ENCODE measurements at regions not wholly inside any gene's neighbourhood (a gene's known extent, or its start where the extent isn't known, plus 50 kb on each side); places are given as distances from the start of the nearest gene placed in this dataset.

DNA sequence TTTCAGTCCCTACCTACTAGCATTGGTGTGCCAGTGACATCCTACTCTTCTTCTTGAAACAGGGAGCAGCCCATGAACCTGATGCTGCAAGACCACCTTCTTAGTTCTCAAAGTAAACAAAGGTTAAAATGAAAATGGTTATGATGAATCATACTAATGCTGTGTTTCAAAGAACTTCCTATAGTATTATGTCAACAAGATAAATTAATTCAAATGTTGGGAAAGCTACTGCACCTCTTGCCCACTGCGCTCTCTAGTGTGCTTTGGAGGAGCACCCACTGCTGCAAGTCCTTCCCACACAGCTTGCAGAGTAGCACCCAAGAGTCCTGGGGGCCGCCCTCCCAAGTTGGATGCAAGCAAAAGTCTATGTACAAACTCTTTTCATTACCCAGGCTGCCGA, 81.1 kb downstream of the CD200R1L start:
- TF ChIP-seq, protein P1, sequence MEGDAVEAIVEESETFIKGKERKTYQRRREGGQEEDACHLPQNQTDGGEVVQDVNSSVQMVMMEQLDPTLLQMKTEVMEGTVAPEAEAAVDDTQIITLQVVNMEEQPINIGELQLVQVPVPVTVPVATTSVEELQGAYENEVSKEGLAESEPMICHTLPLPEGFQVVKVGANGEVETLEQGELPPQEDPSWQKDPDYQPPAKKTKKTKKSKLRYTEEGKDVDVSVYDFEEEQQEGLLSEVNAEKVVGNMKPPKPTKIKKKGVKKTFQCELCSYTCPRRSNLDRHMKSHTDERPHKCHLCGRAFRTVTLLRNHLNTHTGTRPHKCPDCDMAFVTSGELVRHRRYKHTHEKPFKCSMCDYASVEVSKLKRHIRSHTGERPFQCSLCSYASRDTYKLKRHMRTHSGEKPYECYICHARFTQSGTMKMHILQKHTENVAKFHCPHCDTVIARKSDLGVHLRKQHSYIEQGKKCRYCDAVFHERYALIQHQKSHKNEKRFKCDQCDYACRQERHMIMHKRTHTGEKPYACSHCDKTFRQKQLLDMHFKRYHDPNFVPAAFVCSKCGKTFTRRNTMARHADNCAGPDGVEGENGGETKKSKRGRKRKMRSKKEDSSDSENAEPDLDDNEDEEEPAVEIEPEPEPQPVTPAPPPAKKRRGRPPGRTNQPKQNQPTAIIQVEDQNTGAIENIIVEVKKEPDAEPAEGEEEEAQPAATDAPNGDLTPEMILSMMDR (IDR thresholded peaks at IDR 0.05; ENCODE audit: control extremely low read depth, extremely low read depth, low read depth, missing control alignments) = no peak
- DNase-seq (ENCODE audit: extremely low spot score) = no peak
- ChIA-PET CTCF (interaction anchor here (1.1 to 1.5 kb wide), 3 partner anchors 14 to 214 kb away, joined by 4 to 7 read pairs (median 5); no protein-coding TSS in a partner anchor), POLR2A (no interaction called here)

DNA sequence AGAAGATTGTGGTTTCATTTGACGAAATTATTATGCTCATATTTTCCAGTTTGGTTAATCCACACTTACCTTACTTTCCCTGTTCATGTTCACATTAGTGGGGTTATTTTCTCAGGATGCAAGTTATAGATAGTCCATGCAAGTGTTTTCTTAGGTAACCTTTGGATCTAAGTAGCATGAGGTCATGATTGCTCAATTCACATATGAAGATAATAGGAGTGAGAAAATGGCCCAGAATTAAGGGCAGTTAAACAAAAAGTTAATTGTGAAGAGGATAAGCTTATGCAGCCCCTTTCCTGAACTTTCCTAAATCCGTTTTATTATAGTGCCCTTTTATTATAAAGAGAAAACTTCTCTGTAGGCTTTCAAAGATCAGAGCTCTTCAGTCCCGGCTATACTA, 83.4 kb downstream of the CD200R1L start:
- no peak for DNase-seq (ENCODE audit: extremely low spot score)
- ChIA-PET POLR2A (no interaction called here), CTCF (interaction anchor here (0.8 to 1.0 kb wide), 2 partner anchors 14 to 181 kb away, joined by 3 read pairs; no protein-coding TSS in a partner anchor)
- TF ChIP-seq, protein P1 (IDR thresholded peaks at IDR 0.05; ENCODE audit: control extremely low read depth, extremely low read depth, low read depth, missing control alignments) = no peak

DNA sequence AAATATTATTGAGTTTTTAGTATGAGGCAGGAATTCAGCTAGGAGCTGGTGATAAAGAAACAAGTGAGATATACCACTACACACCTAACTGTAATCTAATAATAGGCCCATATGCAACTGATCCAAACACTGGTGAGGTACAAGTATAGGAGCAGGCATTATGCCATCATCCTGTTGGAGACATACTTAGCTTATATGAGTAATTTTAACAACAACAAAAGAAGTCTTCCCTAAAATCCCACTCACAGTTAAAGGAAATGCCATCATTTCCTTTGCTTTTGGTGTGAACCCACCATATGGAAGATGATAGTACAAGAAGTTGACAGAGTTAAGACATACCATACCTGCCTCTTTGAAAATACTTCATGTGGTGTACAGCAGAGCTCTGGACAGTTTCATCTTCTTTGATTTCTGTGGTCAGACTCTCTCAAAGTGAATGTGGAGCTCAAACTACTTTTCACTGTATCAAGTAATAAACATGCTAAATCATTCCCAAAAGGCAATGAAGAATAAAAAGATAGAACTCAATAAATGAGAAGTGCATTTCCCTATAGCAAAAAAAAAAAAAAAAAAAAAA, 85.5 kb downstream of the CD200R1L start:
- DNase-seq (ENCODE audit: extremely low spot score) = no peak
- ChIA-PET CTCF (interaction anchor here (0.6 to 3.4 kb wide), 9 partner anchors 11 to 274 kb away, joined by 3 to 22 read pairs (median 4); no protein-coding TSS in a partner anchor), POLR2A (interaction anchor here (0.7 kb wide), 1 partner anchor 859 kb away, joined by 8 read pairs; no protein-coding TSS in a partner anchor)
- TF ChIP-seq, protein P1 (IDR thresholded peaks at IDR 0.05; ENCODE audit: control extremely low read depth, extremely low read depth, low read depth, missing control alignments) = no peak

DNA sequence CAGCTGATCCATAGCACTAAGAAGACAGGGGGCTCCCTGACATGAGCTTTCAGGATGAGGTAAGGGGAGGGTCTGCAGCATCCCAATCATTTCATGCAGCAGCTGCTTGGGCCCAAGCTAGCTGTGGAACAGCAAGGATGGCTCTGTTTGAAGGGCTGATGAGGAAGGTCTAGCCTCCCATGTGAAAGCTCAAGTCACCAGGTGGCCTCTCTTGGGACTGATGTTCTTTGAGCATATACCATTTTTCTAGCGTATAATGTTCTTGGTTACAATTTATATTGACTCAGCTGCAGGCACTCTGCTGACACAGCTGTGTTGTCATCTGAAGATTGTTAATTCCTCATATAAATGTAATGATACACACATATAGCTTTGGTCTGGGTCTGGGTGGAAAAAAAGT, 87.0 kb downstream of the CD200R1L start:
- TF ChIP-seq, protein P1 (IDR thresholded peaks at IDR 0.05; ENCODE audit: control extremely low read depth, extremely low read depth, low read depth, missing control alignments) = no peak
- CTCF ChIA-PET = interaction anchor here (0.8 to 3.4 kb wide), 5 partner anchors 9 to 212 kb away, joined by 3 to 22 read pairs (median 4); no protein-coding TSS in a partner anchor
- POLR2A ChIA-PET = no interaction called here
- DNase-seq (ENCODE audit: extremely low spot score) = no peak

DNA sequence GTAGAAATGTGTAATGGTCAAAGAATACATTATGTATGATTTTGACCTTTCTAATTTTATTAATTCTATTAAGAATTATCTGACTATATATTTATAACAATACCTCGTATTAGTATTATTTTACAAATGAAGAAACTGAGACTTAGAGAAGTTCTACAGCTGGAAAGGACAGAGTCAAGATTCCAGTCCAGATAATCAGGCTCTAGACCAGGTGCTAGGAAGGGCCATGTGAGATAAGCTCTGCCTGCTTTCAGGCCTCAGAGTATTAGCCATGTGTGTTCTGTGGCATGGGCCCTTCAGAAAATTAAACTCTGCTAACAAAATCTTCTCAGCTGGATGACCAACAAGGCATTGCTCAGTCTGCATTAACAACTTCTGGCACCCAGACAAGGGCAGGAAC, 87.5 kb downstream of the CD200R1L start:
- ChIA-PET CTCF (interaction anchor here (0.8 to 3.4 kb wide), 4 partner anchors 8 to 213 kb away, joined by 3 to 22 read pairs (median 4); no protein-coding TSS in a partner anchor), POLR2A (no interaction called here)
- TF ChIP-seq, protein P1 (IDR thresholded peaks at IDR 0.05; ENCODE audit: control extremely low read depth, extremely low read depth, low read depth, missing control alignments) = no peak
- no peak for DNase-seq (ENCODE audit: extremely low spot score)

DNA sequence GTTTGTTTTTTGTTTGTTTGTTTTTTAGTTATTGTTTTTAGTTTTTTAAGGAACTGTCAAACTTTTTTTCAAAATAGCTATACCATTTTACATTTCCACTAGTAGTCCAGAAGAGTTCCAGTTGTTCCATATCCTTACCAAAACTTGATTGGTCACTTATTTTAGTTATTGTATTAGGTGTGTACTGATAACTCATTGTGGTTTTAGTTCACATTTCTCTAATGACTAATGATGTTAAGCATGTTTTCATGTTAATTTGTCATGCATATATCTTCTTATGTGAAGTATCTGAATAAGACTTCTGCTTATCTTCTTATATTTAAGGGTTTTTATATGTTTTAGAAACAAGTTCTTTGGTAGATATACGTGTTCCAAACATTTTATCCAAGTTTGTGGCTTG, 89.5 kb downstream of the CD200R1L start:
- CTCF ChIA-PET = no interaction called here
- TF ChIP-seq, protein P1 (IDR thresholded peaks at IDR 0.05; ENCODE audit: control extremely low read depth, extremely low read depth, low read depth, missing control alignments) = no peak
- POLR2A ChIA-PET = no interaction called here
- no peak for DNase-seq (ENCODE audit: extremely low spot score)
